Lower leg skin (tissue), 4 donors: ENCODE measurements at regions not wholly inside any gene's neighbourhood (a gene's known extent, or its start where the extent isn't known, plus 50 kb on each side); places are given as distances from the start of the nearest gene placed in this dataset.

Experiments
- DNase-seq, 2 donors: peaks; one replicate each; pipeline ENCODE4 v3.0.0-alpha.2; 2019; ENCODE audit warnings: low spot score in 2 of 2
- H3K4me3 ChIP-seq: fragments of 200-600 bp; sonication (generic); 2 replicates; pipeline ENCODE4 v1.5.1; 2017; ENCODE audit warnings: mild to moderate bottlenecking, low read depth; ENCODE audit not compliant: poor library complexity, severe bottlenecking
- CTCF ChIP-seq, 3 donors: fragments of 450-650 bp; IDR thresholded peaks; one replicate each; pipeline ENCODE4 v1.5.1; 2016; ENCODE audit warnings: antibody characterized with exemption in 3 of 3, mild to moderate bottlenecking in 3 of 3, moderate library complexity in 2 of 3
- POLR2A ChIP-seq, 2 donors: fragments of 450-650 bp; IDR thresholded peaks; one replicate each; pipeline ENCODE4 v1.6.1; 2016 to 2017; ENCODE audit warnings: antibody characterized with exemption in 2 of 2, mild to moderate bottlenecking in 1 of 2, moderate library complexity in 1 of 2
- WGBS, 2 donors: methylation state at CpG; one replicate each; pipeline ENCODE4 v1.1.5; 2018; 5-methylcytosine and 5-hydroxymethylcytosine counted together
- intact Hi-C: fragments of 100-400 bp; cut with DNase I; formaldehyde crosslinking; loops from one replicate; pipeline ENCODE4 v1.15.0; 2023; ENCODE audit warnings: low total_unique reads

GRCh38 chr2:239735829-239736357 is 289.2 kb downstream of the NDUFA10 start:
- intact Hi-C loops, result no loop called here
- DNase-seq, result no peak
- WGBS, 2 donors, result 66 to 78% methylated on average over 11 to 15 of the region's 16 CpGs

GRCh38 chr2:239735131-239735828 is 289.9 kb downstream of the NDUFA10 start:
- intact Hi-C loops, result no loop called here
- TF ChIP-seq CTCF (IDR thresholded peaks at IDR 0.05), result no peak
- no peak for TF ChIP-seq POLR2A (IDR thresholded peaks at IDR 0.05)
- no peak overlapping the region for H3K4me3 ChIP-seq
- 59 to 83% methylated on average over 20 to 23 of the region's 23 CpGs for WGBS, 2 donors
- DNase-seq, result no peak

More at GRCh38 chr2:239735829-239736357, 289.2 kb downstream of the NDUFA10 start:
- H3K4me3 ChIP-seq, result no peak overlapping the region
- TF ChIP-seq POLR2A (IDR thresholded peaks at IDR 0.05), result no peak
- TF ChIP-seq CTCF (IDR thresholded peaks at IDR 0.05), result no peak

- no peak overlapping the region for H3K4me3 ChIP-seq
- DNase-seq, result no peak
- intact Hi-C loops, result no loop called here
- 86 to 91% methylated on average over 7 to 8 of the region's 8 CpGs for WGBS, 2 donors
- TF ChIP-seq POLR2A (IDR thresholded peaks at IDR 0.05) (no peak), CTCF (IDR thresholded peaks at IDR 0.05) (no peak)
Measured at GRCh38 chr2:239734436-239735005, 290.6 kb downstream of the NDUFA10 start.

GRCh38 chr2:239732666-239733010 is 292.5 kb downstream of the NDUFA10 start:
- no peak overlapping the region for H3K4me3 ChIP-seq
- TF ChIP-seq CTCF (IDR thresholded peaks at IDR 0.05) (no peak), POLR2A (IDR thresholded peaks at IDR 0.05) (no peak)
- DNase-seq, result no peak
- WGBS, 2 donors, result 87 to 94% methylated on average over 6 of the region's 6 CpGs
- intact Hi-C loops, result no loop called here

- intact Hi-C loops, result no loop called here
- DNase-seq, result no peak
Measured at GRCh38 chr2:239731998-239732665, 293.0 kb downstream of the NDUFA10 start.

More at GRCh38 chr2:239731998-239732665, 293.0 kb downstream of the NDUFA10 start:
- H3K4me3 ChIP-seq, result no peak overlapping the region
- 95 to 99% methylated on average over 6 of the region's 6 CpGs for WGBS, 2 donors
- TF ChIP-seq CTCF (IDR thresholded peaks at IDR 0.05) (no peak), POLR2A (IDR thresholded peaks at IDR 0.05) (no peak)
